KOPT-K1 (cell line): ENCODE measurements at regions not wholly inside any gene's neighbourhood (a gene's known extent, or its start where the extent isn't known, plus 50 kb on each side); places are given as distances from the start of the nearest gene placed in this dataset.
"Not testable (repeated sequence)": the region's sequence is repeated elsewhere in the genome, so short reads cannot be mapped to it uniquely, and the experiment has no call there.

ENCODE experiments used
- H3K27ac ChIP-seq: fragments of 200-600 bp; sonication (generic); 2 replicates; pipeline ENCODE4 v1.5.1; 2016; ENCODE audit warnings: antibody characterized with exemption, mild to moderate bottlenecking, low read depth, low read length; ENCODE audit not compliant: poor library complexity, severe bottlenecking
- H3K36me3 ChIP-seq: fragments of 200-600 bp; sonication (generic); 2 replicates; pipeline ENCODE4 v1.5.1; 2017; ENCODE audit warnings: antibody characterized with exemption, mild to moderate bottlenecking, low read length, moderate library complexity; ENCODE audit not compliant: insufficient read depth
- H3K9me3 ChIP-seq: fragments of 200-600 bp; sonication (generic); 2 replicates; pipeline ENCODE4 v1.5.1; 2017; ENCODE audit warnings: antibody characterized with exemption, low read length, mild to moderate bottlenecking; ENCODE audit not compliant: insufficient read depth, poor library complexity, severe bottlenecking

DNA sequence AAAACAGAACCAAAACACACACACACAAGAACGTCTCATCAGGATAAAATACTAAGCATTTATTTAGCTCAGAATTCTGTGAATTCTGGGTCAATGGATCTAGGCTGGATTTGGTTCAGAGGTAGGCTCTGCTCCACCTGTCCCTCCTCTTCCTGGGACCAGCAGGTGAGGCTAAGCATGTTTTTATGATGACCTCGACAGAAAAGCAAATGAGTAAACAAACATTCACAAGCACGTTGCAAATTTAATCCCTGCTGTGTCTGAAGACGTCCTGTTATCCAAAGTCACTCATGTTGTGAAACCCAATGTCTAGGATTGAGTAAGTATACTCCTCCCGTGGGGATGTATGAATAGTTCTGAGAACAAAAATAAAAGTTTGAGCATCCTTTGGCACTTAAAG is 371.4 kb upstream of the TECRL start:
- 0 out of 2 replicates have a peak, but pooled peaks cover 3% of the 10 kb centered on the region for H3K36me3 ChIP-seq
- H3K9me3 ChIP-seq = peaks cover 28% of the 10 kb centered on the region
- no peak overlapping the region for H3K27ac ChIP-seq

DNA sequence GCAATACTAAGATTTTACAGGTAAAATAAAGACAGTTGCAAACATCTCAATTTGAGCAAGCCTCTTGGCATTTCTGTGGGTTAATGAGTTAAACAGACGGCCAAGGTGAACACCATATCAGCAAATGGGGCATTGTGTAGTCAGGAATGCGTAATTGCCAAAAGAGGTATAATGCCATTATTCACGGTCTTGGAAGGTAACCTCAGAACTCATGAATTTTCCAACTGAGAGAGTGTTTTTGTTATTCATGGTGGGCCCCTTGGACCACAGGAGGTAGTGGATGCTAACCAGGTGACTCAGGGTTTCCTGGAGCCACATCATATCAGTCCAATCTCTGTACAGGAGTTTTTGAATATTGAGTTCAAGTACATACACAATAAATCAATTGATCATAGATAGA is 368.0 kb upstream of the TECRL start:
- Histone ChIP-seq H3K9me3 (peaks cover 9% of the 10 kb centered on the region), H3K27ac (no peak overlapping the region), H3K36me3 (no peaks in the 10 kb centered on the region)

DNA sequence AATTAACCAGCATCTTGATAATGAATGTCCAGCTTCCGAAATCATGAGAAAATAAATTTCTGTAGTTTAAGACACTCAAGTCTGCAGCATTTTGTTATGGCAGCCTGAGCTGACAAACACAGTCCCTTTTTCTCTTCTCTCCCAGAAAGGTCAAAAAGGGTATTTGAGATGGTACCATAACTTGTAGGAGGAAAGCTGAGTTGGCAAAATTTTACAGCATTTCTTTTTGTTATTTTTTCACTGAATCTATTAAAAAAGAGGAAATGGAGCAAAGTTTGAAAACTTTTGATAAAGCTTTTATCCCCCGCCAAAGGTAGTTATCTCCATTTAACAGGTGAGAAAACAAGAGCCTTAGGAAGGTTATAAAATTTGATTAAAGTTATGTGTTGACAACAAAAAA is 367.6 kb upstream of the TECRL start:
- Histone ChIP-seq H3K36me3 (no peaks in the 10 kb centered on the region), H3K27ac (no peak overlapping the region), H3K9me3 (peaks cover 7% of the 10 kb centered on the region)

DNA sequence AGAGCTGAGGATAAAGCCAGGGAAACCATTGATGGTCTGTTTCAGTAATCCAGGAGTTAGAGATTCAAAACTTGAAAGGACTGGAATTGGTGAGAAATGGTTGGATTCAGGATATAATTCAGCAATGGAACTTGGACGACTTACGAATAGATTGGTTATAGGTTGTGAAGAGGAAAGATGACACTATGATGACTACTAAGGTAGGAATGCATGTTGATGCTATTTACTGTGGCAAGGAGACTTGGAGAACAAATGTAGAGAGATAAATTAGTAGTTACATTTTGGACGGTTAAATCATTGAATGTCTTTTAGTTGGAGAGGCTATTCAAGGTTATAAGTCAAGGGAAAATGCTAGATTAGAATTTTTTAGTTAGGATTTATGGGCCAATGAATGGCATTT is 365.4 kb upstream of the TECRL start:
- peaks cover 7% of the 10 kb centered on the region for H3K9me3 ChIP-seq
- no peak overlapping the region for H3K27ac ChIP-seq

GRCh38 chr4:64771149-64771548 is 361.9 kb upstream of the TECRL start:
- Histone ChIP-seq H3K9me3 (peaks cover 3% of the 10 kb centered on the region), H3K27ac (no peak overlapping the region), H3K36me3 (no peaks in the 10 kb centered on the region)

More for the DNA sequence above, 365.4 kb upstream of the TECRL start:
- no peaks in the 10 kb centered on the region for H3K36me3 ChIP-seq

- Histone ChIP-seq H3K36me3 (no peaks in the 10 kb centered on the region), H3K9me3 (no peaks in the 10 kb centered on the region), H3K27ac (no peak overlapping the region)
These were observed 358.3 kb upstream of the TECRL start for GRCh38 chr4:64767547-64767946.

DNA sequence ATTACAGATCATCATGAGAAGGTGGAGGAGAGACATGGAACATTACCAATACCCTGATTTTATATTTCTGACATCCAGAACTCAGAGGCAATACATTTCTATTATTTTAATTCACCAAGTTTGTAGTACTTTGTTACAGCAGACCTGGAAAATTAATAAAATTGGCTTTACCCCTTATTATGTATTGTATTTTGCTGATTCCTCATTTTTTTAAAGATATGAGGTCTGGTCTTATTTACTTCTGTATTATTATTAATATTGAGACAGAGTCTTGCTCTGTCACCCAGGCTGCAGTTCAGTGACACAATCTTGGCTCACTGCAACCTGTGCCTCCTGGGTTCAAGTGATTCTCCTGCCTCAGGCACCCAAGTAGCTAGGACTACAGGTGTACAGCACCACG is 357.3 kb upstream of the TECRL start:
- H3K9me3 ChIP-seq = no peaks in the 10 kb centered on the region
- H3K27ac ChIP-seq = no peak overlapping the region
- H3K36me3 ChIP-seq = no peaks in the 10 kb centered on the region

- Histone ChIP-seq H3K27ac (no peak overlapping the region), H3K36me3 (no peaks in the 10 kb centered on the region), H3K9me3 (peaks cover 33% of the 10 kb centered on the region)
These were observed 346.8 kb upstream of the TECRL start for GRCh38 chr4:64756016-64756415.

GRCh38 chr4:64747919-64748715 is 338.9 kb upstream of the TECRL start:
- Histone ChIP-seq H3K9me3 (peaks cover 10% of the 10 kb centered on the region), H3K27ac (no peak overlapping the region), H3K36me3 (no peaks in the 10 kb centered on the region)

- no peak overlapping the region for H3K27ac ChIP-seq
- no peaks in the 10 kb centered on the region for H3K36me3 ChIP-seq
- no peaks in the 10 kb centered on the region for H3K9me3 ChIP-seq
These were observed 329.0 kb upstream of the TECRL start for GRCh38 chr4:64738240-64738639.

DNA sequence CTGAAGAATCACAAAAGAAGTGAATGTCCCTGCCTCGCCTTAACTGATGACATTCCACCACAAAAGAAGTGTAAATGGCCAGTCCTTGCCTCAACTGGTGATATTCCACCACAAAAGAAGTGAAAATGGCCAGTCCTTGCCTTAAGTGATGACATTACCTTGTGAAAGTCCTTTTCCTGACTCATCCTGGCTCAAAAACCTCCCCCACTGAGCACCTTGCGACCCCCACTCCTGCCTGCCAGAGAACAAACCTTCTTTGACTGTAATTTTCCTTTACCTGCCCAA is 328.5 kb upstream of the TECRL start:
- H3K9me3 ChIP-seq, H3K27ac ChIP-seq, H3K36me3 ChIP-seq: not testable (repeated sequence)

GRCh38 chr4:64737026-64737853 is 328.0 kb upstream of the TECRL start:
- H3K27ac ChIP-seq = no peak overlapping the region
- no peaks in the 10 kb centered on the region for H3K9me3 ChIP-seq
- H3K36me3 ChIP-seq = no peaks in the 10 kb centered on the region

- H3K27ac ChIP-seq = no peak overlapping the region
These were observed 320.3 kb upstream of the TECRL start for GRCh38 chr4:64729561-64729960.

DNA sequence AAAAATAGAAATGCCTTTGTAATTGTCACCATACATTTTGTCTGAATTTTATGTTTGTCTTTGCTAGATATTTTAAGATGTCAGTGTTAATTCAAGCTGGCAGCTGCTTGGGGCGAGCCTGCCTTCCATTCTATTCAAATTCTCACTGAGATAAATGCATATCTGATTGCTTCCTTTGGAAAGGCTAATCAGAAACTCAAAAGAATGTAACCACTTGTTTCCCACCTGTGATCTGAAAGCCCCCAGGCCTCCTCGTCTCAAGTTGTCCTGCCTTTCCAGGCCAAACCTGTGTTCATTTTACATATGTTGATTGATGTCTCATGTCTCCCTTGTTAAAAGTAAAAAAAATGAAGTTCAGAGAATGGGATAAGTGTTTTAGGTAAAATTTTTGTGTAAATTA is 318.7 kb upstream of the TECRL start:
- no peak overlapping the region for H3K27ac ChIP-seq

More at GRCh38 chr4:64729561-64729960, 320.3 kb upstream of the TECRL start:
- peaks cover 6% of the 10 kb centered on the region for H3K9me3 ChIP-seq
- H3K36me3 ChIP-seq = no peaks in the 10 kb centered on the region

GRCh38 chr4:64727391-64727790 is 318.1 kb upstream of the TECRL start:
- H3K36me3 ChIP-seq, H3K27ac ChIP-seq, H3K9me3 ChIP-seq: not testable (repeated sequence)

More for the DNA sequence above, 318.7 kb upstream of the TECRL start:
- Histone ChIP-seq H3K36me3 (no peaks in the 10 kb centered on the region), H3K9me3 (peaks cover 6% of the 10 kb centered on the region)

GRCh38 chr4:64724689-64725088 is 315.4 kb upstream of the TECRL start:
- no peak overlapping the region for H3K27ac ChIP-seq
- no peaks in the 10 kb centered on the region for H3K36me3 ChIP-seq
- peaks cover 3% of the 10 kb centered on the region for H3K9me3 ChIP-seq
